WTC11 (cell line): ENCODE measurements at regions not wholly inside any gene's neighbourhood (a gene's known extent, or its start where the extent isn't known, plus 50 kb on each side); places are given as distances from the start of the nearest gene placed in this dataset.

Source experiments
- CTCF ChIP-seq: fragments of 200-600 bp; IDR thresholded peaks from 2 replicates; pipeline ENCODE4 v1.8.0; 2022; ENCODE audit warnings: antibody characterized with exemption
- ESRRA ChIP-seq: sonication (generic); formaldehyde crosslinking; IDR thresholded peaks from 2 replicates; pipeline ENCODE4 v1.8.1; 2022; ENCODE audit warnings: mild to moderate bottlenecking, missing genetic modification reagents, borderline replicate concordance
- FOXJ3 ChIP-seq: sonication (generic); formaldehyde crosslinking; IDR thresholded peaks from 2 replicates; pipeline ENCODE4 v1.9.0; 2021; ENCODE audit warnings: missing genetic modification reagents, mild to moderate bottlenecking, borderline replicate concordance
- TEAD1 ChIP-seq: sonication (generic); formaldehyde crosslinking; IDR thresholded peaks from 2 replicates; pipeline ENCODE4 v1.8.0; 2022; ENCODE audit warnings: mild to moderate bottlenecking, missing genetic modification reagents

- TF ChIP-seq FOXJ3 (CRISPR knock-in tag) (no peak), ESRRA (CRISPR knock-in tag) (no peak), TEAD1 (CRISPR knock-in tag) (no peak), CTCF (no peak)
Observed at GRCh38 chr18:57913686-57914085, 110.6 kb upstream of the ATP8B1 start.
